Left renal cortex interstitium (tissue), 4 donors: ENCODE measurements at regions not wholly inside any gene's neighbourhood (a gene's known extent, or its start where the extent isn't known, plus 50 kb on each side); places are given as distances from the start of the nearest gene placed in this dataset.

ENCODE experiments used
- DNase-seq, 4 donors: peaks; one replicate each; pipeline ENCODE4 v3.0.0-alpha.2; 2013; ENCODE audit warnings: low read depth in 4 of 4, low spot score in 2 of 4, missing footprints in 1 of 4

- DNase-seq, result no peak
Measured at GRCh38 chr4:35025152-35025834, 1219.0 kb downstream of the ARAP2 start.

GRCh38 chr4:35038079-35038805 is 1206.1 kb downstream of the ARAP2 start:
- DNase-seq, result no peak

GRCh38 chr4:35038845-35039244 is 1205.5 kb downstream of the ARAP2 start:
- DNase-seq, result no peak

GRCh38 chr4:35052546-35052945 is 1191.8 kb downstream of the ARAP2 start:
- no peak for DNase-seq

- no peak for DNase-seq
Measured at GRCh38 chr4:35063031-35063570, 1181.2 kb downstream of the ARAP2 start.

GRCh38 chr4:35066406-35066805 is 1177.9 kb downstream of the ARAP2 start:
- no peak for DNase-seq

GRCh38 chr4:35080799-35081198 is 1163.5 kb downstream of the ARAP2 start:
- DNase-seq, result no peak

GRCh38 chr4:35087218-35087617 is 1157.1 kb downstream of the ARAP2 start:
- DNase-seq, result no peak

- no peak for DNase-seq
Measured at GRCh38 chr4:35100932-35101331, 1143.4 kb downstream of the ARAP2 start.

GRCh38 chr4:35102066-35102465 is 1142.2 kb downstream of the ARAP2 start:
- no peak for DNase-seq

GRCh38 chr4:35105486-35105885 is 1138.8 kb downstream of the ARAP2 start:
- DNase-seq, result peak in 2 of 4 donors; percentile 3 to 32

GRCh38 chr4:35106091-35106734 is 1138.1 kb downstream of the ARAP2 start:
- no peak for DNase-seq

- no peak for DNase-seq
Measured at GRCh38 chr4:35124106-35124505, 1120.2 kb downstream of the ARAP2 start.

- no peak for DNase-seq
Measured at GRCh38 chr4:35125995-35126712, 1118.2 kb downstream of the ARAP2 start.

- no peak for DNase-seq
Measured at GRCh38 chr4:35138449-35138848, 1105.9 kb downstream of the ARAP2 start.

GRCh38 chr4:35147761-35148160 is 1096.6 kb downstream of the ARAP2 start:
- DNase-seq, result no peak

- DNase-seq, result no peak
Measured at GRCh38 chr4:35151816-35152572, 1092.3 kb downstream of the ARAP2 start.

- DNase-seq, result no peak
Measured at GRCh38 chr4:35163168-35163567, 1081.1 kb downstream of the ARAP2 start.

- DNase-seq, result no peak
Measured at GRCh38 chr4:35164063-35164462, 1080.3 kb downstream of the ARAP2 start.

GRCh38 chr4:35166466-35166865 is 1077.8 kb downstream of the ARAP2 start:
- no peak for DNase-seq
